ENCODE measurements at regions not wholly inside any gene's neighbourhood (a gene's known extent, or its start where the extent isn't known, plus 50 kb on each side); places are given as distances from the start of the nearest gene placed in this dataset.

- no peak for FAIRE-seq
- no peak for DNase-seq (ENCODE audit: insufficient read length, low spot score)
Measured at GRCh38 chr17:65374966-65375365, 186.5 kb downstream of the AXIN2 start.

GRCh38 chr17:65371702-65372101 lies 189.7 kb downstream of the AXIN2 start:
- peak; percentile 23 for FAIRE-seq
- no peak for DNase-seq (ENCODE audit: insufficient read length, low spot score)

GRCh38 chr17:65370669-65371131 lies 190.7 kb downstream of the AXIN2 start:
- DNase-seq (ENCODE audit: insufficient read length, low spot score), result no peak
- FAIRE-seq, result no peak

- DNase-seq (ENCODE audit: insufficient read length, low spot score), result no peak
- peak; percentile 13 for FAIRE-seq
Measured at GRCh38 chr17:65368341-65368740, 193.1 kb downstream of the AXIN2 start.

GRCh38 chr17:65366102-65366844 lies 195.2 kb downstream of the AXIN2 start:
- DNase-seq (ENCODE audit: insufficient read length, low spot score) (no peak), FAIRE-seq (peak; percentile 49)

GRCh38 chr17:65365169-65365568 lies 196.3 kb downstream of the AXIN2 start:
- DNase-seq (ENCODE audit: insufficient read length, low spot score), result no peak
- FAIRE-seq, result no peak

- DNase-seq (ENCODE audit: insufficient read length, low spot score) (no peak), FAIRE-seq (no peak)
Measured at GRCh38 chr17:65364438-65364837, 197.0 kb downstream of the AXIN2 start.

GRCh38 chr17:65362826-65363225 lies 198.6 kb downstream of the AXIN2 start:
- peak; percentile 29 for DNase-seq (ENCODE audit: insufficient read length, low spot score)
- peak; percentile 13 for FAIRE-seq

- DNase-seq (ENCODE audit: insufficient read length, low spot score) (no peak), FAIRE-seq (no peak)
Measured at GRCh38 chr17:65360961-65361552, 200.4 kb downstream of the AXIN2 start.

GRCh38 chr17:65359016-65359415 lies 202.4 kb downstream of the AXIN2 start:
- peak; percentile 75 for DNase-seq (ENCODE audit: insufficient read length, low spot score)
- FAIRE-seq, result peak; percentile 88

- DNase-seq (ENCODE audit: insufficient read length, low spot score), result no peak
- FAIRE-seq, result no peak
Measured at GRCh38 chr17:65356536-65356935, 204.9 kb downstream of the AXIN2 start.

- DNase-seq (ENCODE audit: insufficient read length, low spot score), result no peak
- FAIRE-seq, result no peak
Measured at GRCh38 chr17:65355246-65355645, 206.2 kb downstream of the AXIN2 start.

GRCh38 chr17:65349916-65350315 lies 211.5 kb downstream of the AXIN2 start:
- DNase-seq (ENCODE audit: insufficient read length, low spot score) (no peak), FAIRE-seq (no peak)

GRCh38 chr17:65346166-65346565 lies 209.0 kb downstream of the RGS9 start:
- DNase-seq (ENCODE audit: insufficient read length, low spot score), result no peak
- peak; percentile 77 for FAIRE-seq

- DNase-seq (ENCODE audit: insufficient read length, low spot score), result no peak
- FAIRE-seq, result no peak
Measured at GRCh38 chr17:65345261-65346005, 208.3 kb downstream of the RGS9 start.

GRCh38 chr17:65340401-65340800 lies 203.2 kb downstream of the RGS9 start:
- FAIRE-seq, result no peak
- DNase-seq (ENCODE audit: insufficient read length, low spot score), result no peak

- no peak for DNase-seq (ENCODE audit: insufficient read length, low spot score)
- peak; percentile 40 for FAIRE-seq
Measured at GRCh38 chr17:65334406-65334805, 197.2 kb downstream of the RGS9 start.

- FAIRE-seq (no peak), DNase-seq (ENCODE audit: insufficient read length, low spot score) (no peak)
Measured at GRCh38 chr17:65332779-65333178, 195.6 kb downstream of the RGS9 start.

- DNase-seq (ENCODE audit: insufficient read length, low spot score) (no peak), FAIRE-seq (no peak)
Measured at GRCh38 chr17:65332375-65332774, 195.2 kb downstream of the RGS9 start.

GRCh38 chr17:65328567-65328966 lies 191.4 kb downstream of the RGS9 start:
- no peak for DNase-seq (ENCODE audit: insufficient read length, low spot score)
- peak; percentile 16 for FAIRE-seq

- DNase-seq (ENCODE audit: insufficient read length, low spot score) (no peak), FAIRE-seq (no peak)
Measured at GRCh38 chr17:65324611-65325342, 187.6 kb downstream of the RGS9 start.
